Activated gamma-delta T cell treated with anti-CD3 and anti-CD28 coated beads, Interleukin-2, amount 50 U/mL, for 16 hours (primary cell): ENCODE measurements at regions not wholly inside any gene's neighbourhood (a gene's known extent, or its start where the extent isn't known, plus 50 kb on each side); places are given as distances from the start of the nearest gene placed in this dataset.

ENCODE experiments used
- DNase-seq: peaks from one replicate; pipeline ENCODE4 v3.0.0-alpha.2; 2020; ENCODE audit warnings: low read depth

DNA sequence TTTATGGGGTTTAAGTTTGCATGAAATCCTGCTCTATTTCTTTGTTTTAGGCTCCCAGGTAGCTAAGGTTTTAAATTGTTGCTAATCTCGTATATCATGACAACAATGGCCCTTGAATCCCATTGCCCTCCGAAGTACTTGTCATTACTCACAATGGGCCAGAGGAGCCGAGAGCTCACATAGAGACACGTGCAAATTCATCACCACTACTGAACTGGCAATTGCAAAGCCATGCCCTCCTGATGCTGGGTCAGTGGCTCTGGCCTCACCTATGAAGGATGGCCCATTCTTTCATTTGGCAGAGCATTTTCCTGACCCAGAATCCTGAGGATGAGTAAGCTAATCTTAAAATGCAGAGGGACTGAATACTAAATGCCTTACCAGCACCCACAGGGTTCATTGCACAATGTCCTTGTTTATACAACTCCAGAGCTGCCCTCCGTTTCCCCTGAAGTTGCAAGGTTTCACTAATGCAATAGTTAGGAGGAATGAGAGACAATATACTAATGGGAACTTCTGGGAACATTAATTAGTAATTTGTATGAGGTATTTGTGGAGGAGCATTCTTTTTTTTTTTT lies 71.6 kb upstream of the GAREM1 start:
- no peak for DNase-seq

DNA sequence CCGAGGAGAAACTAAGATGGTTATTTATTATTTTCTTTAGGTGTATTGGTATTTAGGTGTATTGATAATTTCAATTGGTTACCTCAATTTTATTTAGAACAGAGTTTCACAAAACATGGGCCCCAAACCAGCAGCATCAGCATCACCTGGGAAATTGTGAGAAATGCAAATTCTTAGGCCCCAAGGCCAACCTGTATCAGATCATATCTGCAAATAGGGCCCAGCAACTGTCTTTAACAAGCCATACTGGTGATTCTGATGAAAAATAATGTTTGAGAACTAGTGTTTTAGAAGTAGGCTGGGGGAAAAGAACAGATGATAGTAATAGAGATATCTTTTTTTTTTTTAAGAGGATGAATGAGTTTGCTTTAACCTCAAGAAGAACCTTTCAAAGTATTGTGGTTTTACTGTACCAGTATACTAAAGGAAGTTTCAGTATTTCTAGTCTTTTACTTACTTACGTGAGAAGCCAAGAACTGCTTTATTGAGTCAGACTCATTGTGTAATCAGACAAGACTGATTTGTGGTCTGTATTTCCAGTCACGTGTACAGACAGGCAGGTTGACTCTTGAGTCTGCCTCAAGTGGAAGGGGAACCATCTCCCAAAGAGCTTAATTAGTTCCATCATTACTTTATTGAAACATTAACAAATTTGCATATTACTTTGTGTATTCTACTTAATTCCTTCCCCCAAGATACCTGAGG lies 60.4 kb upstream of the GAREM1 start:
- DNase-seq = no peak

DNA sequence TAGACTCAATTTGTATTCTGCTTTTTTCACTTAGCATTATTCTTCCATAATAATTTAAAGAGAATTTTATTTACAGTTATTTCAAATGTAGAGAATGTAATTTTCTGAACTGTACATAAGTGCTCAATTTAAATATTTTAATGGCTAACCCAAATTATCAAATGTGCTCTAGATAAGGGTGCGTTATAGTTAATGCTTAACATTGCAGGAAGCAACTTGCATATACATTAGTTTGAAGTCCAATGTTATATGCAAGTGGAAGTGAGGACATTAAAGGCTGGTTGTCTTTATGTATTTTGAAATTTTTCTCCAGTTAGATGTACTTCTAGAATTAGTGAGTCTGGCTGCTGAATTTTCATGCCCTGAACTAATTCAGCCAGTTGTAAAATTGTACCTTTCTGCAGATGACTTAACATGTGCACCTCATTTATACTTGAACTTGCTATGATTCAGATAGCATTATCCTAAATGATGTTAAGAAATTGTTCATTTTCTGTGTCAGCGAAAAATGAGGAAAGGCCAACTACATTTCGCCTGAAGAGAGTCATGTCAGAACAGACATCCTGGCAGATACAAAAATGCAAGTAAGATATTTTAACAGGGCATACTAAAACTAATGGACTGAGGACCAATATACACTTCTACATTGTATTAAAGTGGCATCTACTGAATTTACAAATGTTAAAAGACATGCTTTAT lies 59.2 kb upstream of the GAREM1 start:
- no peak for DNase-seq

DNA sequence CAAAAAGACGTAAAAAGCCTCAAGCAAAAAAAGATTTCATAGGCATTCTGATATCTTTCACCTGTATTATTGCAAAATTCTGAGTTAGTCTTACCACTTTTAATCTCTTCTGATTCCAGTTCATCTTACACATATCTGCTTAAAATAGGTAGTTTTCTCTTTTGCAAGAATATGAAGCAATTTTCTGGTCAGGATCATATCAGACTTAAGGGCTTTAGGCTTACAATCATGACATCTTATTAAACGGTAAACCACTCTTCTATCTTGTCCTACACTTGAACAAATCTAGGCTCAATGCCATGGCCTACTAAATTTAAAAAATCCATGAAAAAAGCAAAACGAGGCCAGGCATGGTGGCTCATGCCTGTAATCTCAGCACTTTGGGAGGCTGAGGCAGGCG lies 50.1 kb upstream of the GAREM1 start:
- DNase-seq = no peak
